Right forelimb (tissue), 1 donor: ENCODE measurements at regions not wholly inside any gene's neighbourhood (a gene's known extent, or its start where the extent isn't known, plus 50 kb on each side); places are given as distances from the start of the nearest gene placed in this dataset.
"Not testable (repeated sequence)": the region's sequence is repeated elsewhere in the genome, so short reads cannot be mapped to it uniquely, and the experiment has no call there.

ENCODE experiments used
- DNase-seq: peaks from one replicate; pipeline ENCODE4 v3.0.0-alpha.2; 2018

GRCh38 chr10:44300666-44301649, 83.9 kb downstream of the CXCL12 start:
- DNase-seq = no peak

- no peak for DNase-seq
These were observed 86.2 kb downstream of the CXCL12 start for GRCh38 chr10:44298713-44299112.

GRCh38 chr10:44297963-44298362, 86.9 kb downstream of the CXCL12 start:
- no peak for DNase-seq

GRCh38 chr10:44295644-44296241, 89.2 kb downstream of the CXCL12 start:
- DNase-seq = no peak

GRCh38 chr10:44294726-44295412, 90.0 kb downstream of the CXCL12 start:
- no peak for DNase-seq

- DNase-seq = no peak
These were observed 91.1 kb downstream of the CXCL12 start for GRCh38 chr10:44293842-44294241.

GRCh38 chr10:44293306-44293778, 91.6 kb downstream of the CXCL12 start:
- no peak for DNase-seq

- no peak for DNase-seq
These were observed 92.4 kb downstream of the CXCL12 start for GRCh38 chr10:44292390-44293002.

- DNase-seq = no peak
These were observed 93.8 kb downstream of the CXCL12 start for GRCh38 chr10:44291091-44291490.

GRCh38 chr10:44289125-44289524, 95.8 kb downstream of the CXCL12 start:
- no peak for DNase-seq

GRCh38 chr10:44287408-44287807, 97.5 kb downstream of the CXCL12 start:
- no peak for DNase-seq

GRCh38 chr10:44284198-44285084, 100.5 kb downstream of the CXCL12 start:
- no peak for DNase-seq

GRCh38 chr10:44282626-44283300, 102.1 kb downstream of the CXCL12 start:
- no peak for DNase-seq

- DNase-seq = no peak
These were observed 103.2 kb downstream of the CXCL12 start for GRCh38 chr10:44281662-44282061.

GRCh38 chr10:44281089-44281613, 103.7 kb downstream of the CXCL12 start:
- peak; percentile 73 for DNase-seq

- peak; percentile 65 for DNase-seq
These were observed 104.5 kb downstream of the CXCL12 start for GRCh38 chr10:44280226-44281014.

- DNase-seq = no peak
These were observed 105.3 kb downstream of the CXCL12 start for GRCh38 chr10:44279426-44280126.

GRCh38 chr10:44278837-44279324, 106.0 kb downstream of the CXCL12 start:
- no peak for DNase-seq

GRCh38 chr10:44268435-44268948, 116.4 kb downstream of the CXCL12 start:
- DNase-seq = not testable (repeated sequence)
